HL-60 (cell line): ENCODE measurements at regions not wholly inside any gene's neighbourhood (a gene's known extent, or its start where the extent isn't known, plus 50 kb on each side); places are given as distances from the start of the nearest gene placed in this dataset.

Experiments
- GABPA ChIP-seq: IDR thresholded peaks from 2 replicates; pipeline ENCODE4 v1.6.1; 2012; ENCODE audit warnings: low read depth
- SPI1 ChIP-seq: IDR thresholded peaks from 2 replicates; pipeline ENCODE4 v1.6.1; 2012; ENCODE audit warnings: low read depth, mild to moderate bottlenecking, borderline replicate concordance
- TF ChIP-seq, protein P1 (sequence below): IDR thresholded peaks from one replicate; pipeline ENCODE4 v1.5.1; 2011; ENCODE audit warnings: low read length, control low read depth, inconsistent platforms; ENCODE audit not compliant: insufficient read depth
- TF ChIP-seq, protein P2 (sequence below): IDR thresholded peaks from 2 replicates; pipeline ENCODE4 v1.6.1; 2012; ENCODE audit warnings: low read depth; ENCODE audit not compliant: insufficient replicate concordance

- TF ChIP-seq, protein P1, sequence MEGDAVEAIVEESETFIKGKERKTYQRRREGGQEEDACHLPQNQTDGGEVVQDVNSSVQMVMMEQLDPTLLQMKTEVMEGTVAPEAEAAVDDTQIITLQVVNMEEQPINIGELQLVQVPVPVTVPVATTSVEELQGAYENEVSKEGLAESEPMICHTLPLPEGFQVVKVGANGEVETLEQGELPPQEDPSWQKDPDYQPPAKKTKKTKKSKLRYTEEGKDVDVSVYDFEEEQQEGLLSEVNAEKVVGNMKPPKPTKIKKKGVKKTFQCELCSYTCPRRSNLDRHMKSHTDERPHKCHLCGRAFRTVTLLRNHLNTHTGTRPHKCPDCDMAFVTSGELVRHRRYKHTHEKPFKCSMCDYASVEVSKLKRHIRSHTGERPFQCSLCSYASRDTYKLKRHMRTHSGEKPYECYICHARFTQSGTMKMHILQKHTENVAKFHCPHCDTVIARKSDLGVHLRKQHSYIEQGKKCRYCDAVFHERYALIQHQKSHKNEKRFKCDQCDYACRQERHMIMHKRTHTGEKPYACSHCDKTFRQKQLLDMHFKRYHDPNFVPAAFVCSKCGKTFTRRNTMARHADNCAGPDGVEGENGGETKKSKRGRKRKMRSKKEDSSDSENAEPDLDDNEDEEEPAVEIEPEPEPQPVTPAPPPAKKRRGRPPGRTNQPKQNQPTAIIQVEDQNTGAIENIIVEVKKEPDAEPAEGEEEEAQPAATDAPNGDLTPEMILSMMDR: no peak
- TF ChIP-seq SPI1 (no peak), GABPA (no peak)
- TF ChIP-seq, protein P2, sequence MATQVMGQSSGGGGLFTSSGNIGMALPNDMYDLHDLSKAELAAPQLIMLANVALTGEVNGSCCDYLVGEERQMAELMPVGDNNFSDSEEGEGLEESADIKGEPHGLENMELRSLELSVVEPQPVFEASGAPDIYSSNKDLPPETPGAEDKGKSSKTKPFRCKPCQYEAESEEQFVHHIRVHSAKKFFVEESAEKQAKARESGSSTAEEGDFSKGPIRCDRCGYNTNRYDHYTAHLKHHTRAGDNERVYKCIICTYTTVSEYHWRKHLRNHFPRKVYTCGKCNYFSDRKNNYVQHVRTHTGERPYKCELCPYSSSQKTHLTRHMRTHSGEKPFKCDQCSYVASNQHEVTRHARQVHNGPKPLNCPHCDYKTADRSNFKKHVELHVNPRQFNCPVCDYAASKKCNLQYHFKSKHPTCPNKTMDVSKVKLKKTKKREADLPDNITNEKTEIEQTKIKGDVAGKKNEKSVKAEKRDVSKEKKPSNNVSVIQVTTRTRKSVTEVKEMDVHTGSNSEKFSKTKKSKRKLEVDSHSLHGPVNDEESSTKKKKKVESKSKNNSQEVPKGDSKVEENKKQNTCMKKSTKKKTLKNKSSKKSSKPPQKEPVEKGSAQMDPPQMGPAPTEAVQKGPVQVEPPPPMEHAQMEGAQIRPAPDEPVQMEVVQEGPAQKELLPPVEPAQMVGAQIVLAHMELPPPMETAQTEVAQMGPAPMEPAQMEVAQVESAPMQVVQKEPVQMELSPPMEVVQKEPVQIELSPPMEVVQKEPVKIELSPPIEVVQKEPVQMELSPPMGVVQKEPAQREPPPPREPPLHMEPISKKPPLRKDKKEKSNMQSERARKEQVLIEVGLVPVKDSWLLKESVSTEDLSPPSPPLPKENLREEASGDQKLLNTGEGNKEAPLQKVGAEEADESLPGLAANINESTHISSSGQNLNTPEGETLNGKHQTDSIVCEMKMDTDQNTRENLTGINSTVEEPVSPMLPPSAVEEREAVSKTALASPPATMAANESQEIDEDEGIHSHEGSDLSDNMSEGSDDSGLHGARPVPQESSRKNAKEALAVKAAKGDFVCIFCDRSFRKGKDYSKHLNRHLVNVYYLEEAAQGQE: no peak
Measured at GRCh38 chr9:1717882-1718281, 297.3 kb upstream of the SMARCA2 start.
